GM10248 (cell line): ENCODE measurements at regions not wholly inside any gene's neighbourhood (a gene's known extent, or its start where the extent isn't known, plus 50 kb on each side); places are given as distances from the start of the nearest gene placed in this dataset.
"Not testable (repeated sequence)": the region's sequence is repeated elsewhere in the genome, so short reads cannot be mapped to it uniquely, and the experiment has no call there.

Experiments used
- CTCF ChIA-PET: fragments of 300-600 bp; sonication (Branson Sonifier 250); formaldehyde crosslinking; extraction: SDS; loops from one replicate; lab custom pipeline; 2021; ENCODE audit warnings: antibody characterized with exemption; lab: Yijun Ruan, JAX
- POLR2A ChIA-PET: fragments of 350-650 bp; sonication (Branson Sonifier 250); formaldehyde crosslinking; extraction: SDS; loops from one replicate; lab custom pipeline; 2020; ENCODE audit warnings: antibody characterized with exemption; lab: Yijun Ruan, JAX
- DNase-seq: peaks from one replicate; pipeline ENCODE4 v3.0.0; 2012; ENCODE audit errors: extremely low spot score
- CTCF ChIP-seq: IDR thresholded peaks from 2 replicates; pipeline ENCODE4 v1.5.1; 2012; ENCODE audit warnings: mild to moderate bottlenecking, low read depth; ENCODE audit errors: extremely low read depth, missing control alignments, control extremely low read depth

DNA sequence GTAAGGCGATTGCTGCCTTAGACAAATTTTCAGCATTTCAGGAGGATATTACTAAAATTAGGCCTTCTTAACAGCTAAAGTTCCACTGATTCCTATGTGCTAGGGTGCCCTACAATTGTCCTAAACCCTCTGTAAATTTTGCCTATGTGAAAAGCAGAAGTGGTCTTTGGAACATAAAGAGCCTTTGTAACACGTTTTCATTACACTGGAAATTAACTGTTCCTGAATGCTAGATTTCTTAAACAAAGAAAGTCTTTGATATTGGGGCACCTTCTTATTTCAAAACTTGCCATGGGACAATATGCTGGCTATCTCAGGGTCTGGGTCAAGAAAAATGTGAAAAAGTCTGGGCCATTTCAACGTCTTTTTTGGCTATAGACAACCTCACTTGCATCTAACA, 60.4 kb upstream of the MOCS2 start:
- TF ChIP-seq CTCF: no peak
- CTCF ChIA-PET: interaction anchor here (0.7 to 2.4 kb wide), 5 partner anchors 14 to 1060 kb away, joined by 3 to 18 read pairs (median 3); no protein-coding TSS in a partner anchor
- DNase-seq: no peak
- POLR2A ChIA-PET: no interaction called here

- DNase-seq: peak; percentile 18
- CTCF ChIA-PET: interaction anchor here (0.7 to 2.4 kb wide), 5 partner anchors 14 to 1059 kb away, joined by 3 to 18 read pairs (median 3); no protein-coding TSS in a partner anchor
- POLR2A ChIA-PET: no interaction called here
- TF ChIP-seq CTCF: peak; percentile 55
Measured at GRCh38 chr5:53170746-53171349, 61.3 kb upstream of the MOCS2 start.

DNA sequence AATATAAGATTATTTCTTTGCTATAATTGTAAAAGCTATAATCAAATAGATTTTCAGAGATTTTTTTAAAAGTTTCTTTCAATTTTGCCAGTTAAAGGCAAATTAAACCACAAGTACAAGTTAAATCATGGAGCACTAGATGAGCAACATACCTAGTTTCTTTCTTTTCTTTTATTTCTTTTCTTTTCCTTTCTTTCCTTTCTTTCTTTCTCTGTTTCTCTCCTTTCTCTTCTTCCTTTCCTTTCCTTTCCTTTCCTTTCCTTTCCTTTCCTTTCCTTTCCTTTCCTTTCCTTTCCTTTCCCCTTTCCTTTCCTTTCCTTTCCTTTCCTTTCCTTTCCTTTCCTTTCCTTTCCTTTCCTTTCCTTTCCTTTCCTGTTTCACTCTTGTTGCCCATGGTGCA, 62.5 kb upstream of the MOCS2 start:
- CTCF ChIA-PET: interaction anchor here (1.0 to 2.4 kb wide), 2 partner anchors 53 to 1058 kb away, joined by 3 to 18 read pairs; no protein-coding TSS in a partner anchor
- POLR2A ChIA-PET, DNase-seq: not testable (repeated sequence)

GRCh38 chr5:53172630-53173029, 63.1 kb upstream of the MOCS2 start:
- TF ChIP-seq CTCF: no peak
- no peak for DNase-seq
- ChIA-PET POLR2A (no interaction called here), CTCF (no interaction called here)

DNA sequence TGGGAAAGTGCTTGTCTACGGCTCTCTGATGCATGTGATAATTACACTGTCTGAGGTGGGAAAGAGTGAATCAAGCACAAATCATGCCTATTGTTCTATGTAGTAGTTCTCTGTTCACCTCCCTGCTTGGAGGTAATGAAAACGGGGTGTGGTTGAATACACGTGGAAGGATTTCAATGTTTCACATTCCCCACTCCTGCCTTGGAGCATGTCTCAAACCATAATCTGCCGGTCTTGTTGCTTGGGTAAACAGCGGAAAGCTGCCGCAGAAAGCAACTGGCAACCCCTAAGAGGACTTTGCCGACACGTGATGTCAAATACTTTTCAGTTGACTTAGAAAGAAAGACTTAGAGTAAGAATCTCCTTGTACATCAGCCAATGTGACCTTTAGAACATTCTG, 63.5 kb upstream of the MOCS2 start:
- no peak for DNase-seq
- CTCF ChIA-PET: no interaction called here
- POLR2A ChIA-PET: no interaction called here
- TF ChIP-seq CTCF: no peak

DNA sequence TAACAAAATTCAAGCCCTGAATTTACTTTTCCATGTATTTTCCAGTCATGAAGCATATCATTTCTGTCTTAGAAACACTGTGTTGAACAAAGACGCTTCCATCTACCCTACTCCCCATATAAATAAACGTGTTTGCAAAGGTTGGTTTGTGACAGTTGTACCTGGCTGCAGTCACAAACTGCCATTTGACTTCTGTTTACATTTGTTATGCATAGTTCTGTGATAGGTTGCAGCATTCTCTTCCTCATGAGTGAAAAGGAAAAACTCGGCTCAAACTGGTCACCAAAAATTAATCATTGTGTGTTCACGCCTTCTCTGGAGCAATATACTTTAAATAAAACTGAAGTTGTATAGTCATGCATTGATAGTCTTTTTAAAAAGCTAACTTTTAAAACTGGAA, 69.3 kb upstream of the MOCS2 start:
- DNase-seq: no peak
- no peak for TF ChIP-seq CTCF
- ChIA-PET CTCF (no interaction called here), POLR2A (no interaction called here)

GRCh38 chr5:53179691-53180090, 70.1 kb upstream of the MOCS2 start:
- CTCF ChIA-PET: no interaction called here
- TF ChIP-seq CTCF: no peak
- POLR2A ChIA-PET: no interaction called here
- no peak for DNase-seq
